Sigmoid colon (tissue), 4 donors: ENCODE measurements at regions not wholly inside any gene's neighbourhood (a gene's known extent, or its start where the extent isn't known, plus 50 kb on each side); places are given as distances from the start of the nearest gene placed in this dataset.

Experiments used
- CTCF ChIP-seq, 4 experiments: fragments of 450-650 bp in 3 of 4; fragments of 200-600 bp in 1 of 4; IDR thresholded peaks; one replicate each; pipeline ENCODE4 v1.5.1; 2016 to 2019; ENCODE audit warnings: antibody characterized with exemption in 4 of 4, mild to moderate bottlenecking in 3 of 4, moderate library complexity in 2 of 4
- EP300 ChIP-seq, 4 donors: sonication (generic); formaldehyde crosslinking; IDR thresholded peaks; one replicate each; pipeline ENCODE4 v1.6.1; 2017; ENCODE audit warnings: antibody characterized with exemption in 4 of 4
- POLR2A ChIP-seq, 2 donors: fragments of 450-650 bp; IDR thresholded peaks; one replicate each; pipeline ENCODE4 v1.6.1; 2016; ENCODE audit warnings: antibody characterized with exemption in 2 of 2, mild to moderate bottlenecking in 2 of 2, moderate library complexity in 2 of 2
- POLR2AphosphoS5 ChIP-seq, 4 donors: sonication (generic); formaldehyde crosslinking; IDR thresholded peaks; one replicate each; pipeline ENCODE4 v1.6.1; 2017; ENCODE audit warnings: antibody characterized with exemption in 4 of 4

GRCh38 chr7:93810561-93810960 lies 80.0 kb downstream of the TFPI2 start:
- TF ChIP-seq CTCF (IDR thresholded peaks at IDR 0.05) (no peak), POLR2AphosphoS5 (IDR thresholded peaks at IDR 0.05) (no peak), POLR2A (IDR thresholded peaks at IDR 0.05) (no peak), EP300 (IDR thresholded peaks at IDR 0.05) (no peak)
